Psoas muscle (tissue), 7 donors: ENCODE measurements at regions not wholly inside any gene's neighbourhood (a gene's known extent, or its start where the extent isn't known, plus 50 kb on each side); places are given as distances from the start of the nearest gene placed in this dataset.

ENCODE experiments used
- ATAC-seq, 4 donors: fragments of 200-7000 bp; cut with Tn5 transposase; one replicate each; pipeline ENCODE4 v1.9.1; 2020; ENCODE audit warnings: moderate library complexity in 3 of 4, mild to moderate bottlenecking in 2 of 4
- DNase-seq, 2 donors: peaks; one replicate each; pipeline ENCODE4 v3.0.0-alpha.2; 2020
- H3K27ac ChIP-seq: fragments of 200-600 bp; one replicate; pipeline ENCODE4 v1.8.0; 2022
- H3K27me3 ChIP-seq, 3 donors: fragments of 200-600 bp in 1 of 3; one replicate each; pipeline versions ENCODE4 v1.6.1 to v1.8.0; 2013 to 2022; ENCODE audit warnings: low read length in 2 of 3, mild to moderate bottlenecking in 2 of 3, moderate library complexity in 1 of 3; ENCODE audit not compliant: insufficient read depth in 3 of 3
- H3K36me3 ChIP-seq, 2 donors: fragments of 200-600 bp in 1 of 2; one replicate each; pipeline versions ENCODE4 v1.6.1 to v1.8.0; 2013 to 2022; ENCODE audit warnings: low read depth in 1 of 2, mild to moderate bottlenecking in 1 of 2, moderate library complexity in 1 of 2; ENCODE audit not compliant: insufficient read depth in 1 of 2
- H3K4me1 ChIP-seq: fragments of 200-600 bp; one replicate; pipeline ENCODE4 v1.8.0; 2022
- H3K4me3 ChIP-seq: fragments of 200-600 bp; one replicate; pipeline ENCODE4 v1.8.0; 2022; ENCODE audit warnings: mild to moderate bottlenecking
- H3K9me3 ChIP-seq: fragments of 200-600 bp; one replicate; pipeline ENCODE4 v1.8.0; 2022
- CTCF ChIP-seq: fragments of 200-600 bp; IDR thresholded peaks from one replicate; pipeline ENCODE4 v1.8.0; 2022; ENCODE audit warnings: antibody characterized with exemption
- WGBS, 3 donors: extraction: QIAGEN DNeasy Blood & Tissue Kit; methylation state at CpG; one replicate each; pipeline versions ENCODE4 v1.1.6 to v1.1.7; 2013; 5-methylcytosine and 5-hydroxymethylcytosine counted together
- intact Hi-C, 2 donors: fragments of 100-400 bp; cut with DNase I; formaldehyde crosslinking; loops; one replicate each; pipeline versions ENCODE4 v1.11.0 to v1.14.2; 2022
- donor health status: healthy with polysubstance abuse.
- donor health status: DM: no; HTN: no; CAD: no; lungs with moderate emphysema.
- donor health status: Bipolar disorder and iron deficiency.
- donor health status: healthy.
- donor health status: DM: yes; HTN: yes; CAD: no.
- donor health status: DM: no; HTN: no; CAD: no.
- donor health status: DM: yes; HTN: yes; CAD: no.

GRCh38 chr6:126535138-126535537 lies 195.2 kb downstream of the CENPW start:
- intact Hi-C loops: loop anchor here in 1 of 2 donors (10.0 kb wide), 2 partner anchors 240 to 590 kb away; no protein-coding TSS in a partner anchor
- Histone ChIP-seq H3K4me1 (no peaks in the 10 kb centered on the region), H3K9me3 (no peaks in the 10 kb centered on the region), H3K27ac (no peak overlapping the region), H3K27me3 (no peaks in the 10 kb centered on the region), H3K4me3 (no peak overlapping the region), H3K36me3 (no peaks in the 10 kb centered on the region)
- no peak for TF ChIP-seq CTCF
- no peak for ATAC-seq
- WGBS, 3 donors: 81 to 90% (median 82%) methylated on average over 3 of the region's 3 CpGs
- no peak for DNase-seq

GRCh38 chr6:126535595-126535994 lies 195.7 kb downstream of the CENPW start:
- Histone ChIP-seq H3K36me3 (no peaks in the 10 kb centered on the region), H3K27ac (no peak overlapping the region), H3K4me1 (no peaks in the 10 kb centered on the region), H3K4me3 (no peak overlapping the region), H3K27me3 (no peaks in the 10 kb centered on the region), H3K9me3 (no peaks in the 10 kb centered on the region)
- intact Hi-C loops: loop anchor here in 1 of 2 donors (10.0 kb wide), 2 partner anchors 239 to 589 kb away; no protein-coding TSS in a partner anchor
- no peak for TF ChIP-seq CTCF
- DNase-seq (no peak), ATAC-seq (no peak)
- WGBS, 3 donors: 49 to 54% (median 53%) methylated on average over 3 of the region's 3 CpGs

GRCh38 chr6:126537061-126537816 lies 197.3 kb downstream of the CENPW start:
- Histone ChIP-seq H3K27me3 (no peaks in the 10 kb centered on the region), H3K36me3 (no peaks in the 10 kb centered on the region), H3K9me3 (no peaks in the 10 kb centered on the region), H3K4me3 (no peak overlapping the region), H3K27ac (no peak overlapping the region), H3K4me1 (no peaks in the 10 kb centered on the region)
- DNase-seq (no peak), ATAC-seq (no peak)
- no peak for TF ChIP-seq CTCF
- WGBS, 3 donors: 83 to 91% (median 89%) methylated on average over 1 of the region's 1 CpG
- intact Hi-C loops: loop anchor here in 1 of 2 donors (10.0 kb wide), 2 partner anchors 238 to 588 kb away; no protein-coding TSS in a partner anchor

- no peak for ATAC-seq
- H3K27me3 ChIP-seq: no peaks in the 10 kb centered on the region
- H3K27ac ChIP-seq: no peak overlapping the region
- TF ChIP-seq CTCF: no peak
- no peaks in the 10 kb centered on the region for H3K36me3 ChIP-seq
- intact Hi-C loops: loop anchor here in 1 of 2 donors (10.0 kb wide), 2 partner anchors 236 to 586 kb away; no protein-coding TSS in a partner anchor
- no peak for DNase-seq
- H3K4me3 ChIP-seq: no peak overlapping the region
- H3K9me3 ChIP-seq: no peaks in the 10 kb centered on the region
- H3K4me1 ChIP-seq: no peaks in the 10 kb centered on the region
Measured at GRCh38 chr6:126539022-126539421, 199.1 kb downstream of the CENPW start.

- no peak overlapping the region for H3K4me3 ChIP-seq
- intact Hi-C loops: no loop called here
- no peaks in the 10 kb centered on the region for H3K27me3 ChIP-seq
- TF ChIP-seq CTCF: no peak
- H3K36me3 ChIP-seq: no peaks in the 10 kb centered on the region
- DNase-seq (no peak), ATAC-seq (no peak)
- no peaks in the 10 kb centered on the region for H3K9me3 ChIP-seq
- H3K4me1 ChIP-seq: no peaks in the 10 kb centered on the region
- no peak overlapping the region for H3K27ac ChIP-seq
Measured at GRCh38 chr6:126540161-126540560, 200.2 kb downstream of the CENPW start.
